ENCODE measurements at regions not wholly inside any gene's neighbourhood (a gene's known extent, or its start where the extent isn't known, plus 50 kb on each side); places are given as distances from the start of the nearest gene placed in this dataset.

GRCh38 chr10:123568751-123569150 lies 97.4 kb upstream of the GPR26 start:
- no peak overlapping the region for H3K4me3 ChIP-seq
- no peaks in the 10 kb centered on the region for H3K4me1 ChIP-seq
- no peak overlapping the region for H3K27ac ChIP-seq
- intact Hi-C loops (cut with DNase I), result no loop called here
- H3K9me3 ChIP-seq, result no peaks in the 10 kb centered on the region
- H3K36me3 ChIP-seq, result no peaks in the 10 kb centered on the region
- TF ChIP-seq POLR2A (IDR thresholded peaks at IDR 0.05), result no peak
- no peaks in the 10 kb centered on the region for H3K27me3 ChIP-seq
- DNase-seq (ENCODE audit: extremely low spot score in 2 of 2), result peak in 1 of 2 donors; percentile 52

GRCh38 chr10:123569436-123570035 lies 96.6 kb upstream of the GPR26 start:
- H3K36me3 ChIP-seq, result no peaks in the 10 kb centered on the region
- H3K9me3 ChIP-seq, result no peaks in the 10 kb centered on the region
- intact Hi-C loops (cut with DNase I), result no loop called here
- TF ChIP-seq CTCF (IDR thresholded peaks at IDR 0.05) (no peak), POLR2A (IDR thresholded peaks at IDR 0.05) (no peak), POLR2AphosphoS5 (IDR thresholded peaks at IDR 0.05; ENCODE audit: insufficient read depth in 1 of 2, low read depth in 1 of 2) (no peak)
- no peak overlapping the region for H3K4me3 ChIP-seq
- no peak for DNase-seq (ENCODE audit: extremely low spot score in 2 of 2)
- H3K4me1 ChIP-seq, result no peaks in the 10 kb centered on the region
- no peak overlapping the region for H3K27ac ChIP-seq
- no peaks in the 10 kb centered on the region for H3K27me3 ChIP-seq

- H3K4me1 ChIP-seq, result no peaks in the 10 kb centered on the region
- H3K27me3 ChIP-seq, result no peaks in the 10 kb centered on the region
- no peak for TF ChIP-seq POLR2A (IDR thresholded peaks at IDR 0.05)
- no peaks in the 10 kb centered on the region for H3K36me3 ChIP-seq
- intact Hi-C loops (cut with DNase I), result no loop called here
- DNase-seq (ENCODE audit: extremely low spot score in 2 of 2), result no peak
- H3K4me3 ChIP-seq, result no peak overlapping the region
- H3K27ac ChIP-seq, result no peak overlapping the region
- no peaks in the 10 kb centered on the region for H3K9me3 ChIP-seq
Observed at GRCh38 chr10:123570051-123570897, 95.9 kb upstream of the GPR26 start.

GRCh38 chr10:123570898-123571515 lies 95.1 kb upstream of the GPR26 start:
- Histone ChIP-seq H3K9me3 (no peaks in the 10 kb centered on the region), H3K27ac (no peak overlapping the region), H3K4me3 (no peak overlapping the region), H3K4me1 (no peaks in the 10 kb centered on the region), H3K36me3 (no peaks in the 10 kb centered on the region), H3K27me3 (no peaks in the 10 kb centered on the region)
- intact Hi-C loops (cut with DNase I), result no loop called here
- TF ChIP-seq CTCF (IDR thresholded peaks at IDR 0.05), result no peak
- DNase-seq (ENCODE audit: extremely low spot score in 2 of 2), result no peak

- TF ChIP-seq POLR2A (IDR thresholded peaks at IDR 0.05), result no peak
- TF ChIP-seq POLR2AphosphoS5 (IDR thresholded peaks at IDR 0.05; ENCODE audit: insufficient read depth in 1 of 2, low read depth in 1 of 2), result no peak
- TF ChIP-seq CTCF (IDR thresholded peaks at IDR 0.05), result no peak
- Histone ChIP-seq H3K27ac (no peak overlapping the region), H3K36me3 (no peaks in the 10 kb centered on the region), H3K4me3 (no peak overlapping the region), H3K27me3 (no peaks in the 10 kb centered on the region), H3K4me1 (no peaks in the 10 kb centered on the region), H3K9me3 (no peaks in the 10 kb centered on the region)
- intact Hi-C loops (cut with DNase I), result no loop called here
- DNase-seq (ENCODE audit: extremely low spot score in 2 of 2), result no peak
Observed at GRCh38 chr10:123571978-123572377, 94.2 kb upstream of the GPR26 start.

Data from vagina (tissue), 2 donors.